ENCODE measurements at regions not wholly inside any gene's neighbourhood (a gene's known extent, or its start where the extent isn't known, plus 50 kb on each side); places are given as distances from the start of the nearest gene placed in this dataset.

- DNase-seq (ENCODE audit: low read depth) = no peak
Observed at GRCh38 chr1:82195245-82195644, 394.5 kb downstream of the ADGRL2 start.

GRCh38 chr1:82185084-82185483 is 384.4 kb downstream of the ADGRL2 start:
- no peak for DNase-seq (ENCODE audit: low read depth)

- DNase-seq (ENCODE audit: low read depth) = no peak
Observed at GRCh38 chr1:82181846-82182245, 381.1 kb downstream of the ADGRL2 start.

DNA sequence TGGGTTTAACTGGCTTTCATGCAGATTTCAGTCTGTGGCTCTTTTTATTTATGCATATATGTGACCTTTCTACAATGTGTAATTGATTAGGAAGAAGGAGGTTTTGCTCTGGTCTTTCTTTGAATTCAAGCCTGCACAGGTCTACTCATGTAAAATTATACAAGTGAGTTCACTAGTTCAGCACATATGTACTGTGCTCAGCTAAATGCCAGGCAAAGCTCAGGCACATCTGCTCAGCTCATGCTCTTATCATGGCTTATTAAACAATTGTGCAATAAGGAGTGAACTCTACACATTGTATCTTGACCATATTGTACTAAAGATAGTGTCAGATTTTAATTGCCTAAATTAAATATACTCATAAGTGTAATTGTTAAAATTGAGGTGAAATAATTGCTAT is 378.4 kb downstream of the ADGRL2 start:
- no peak for DNase-seq (ENCODE audit: low read depth)

DNA sequence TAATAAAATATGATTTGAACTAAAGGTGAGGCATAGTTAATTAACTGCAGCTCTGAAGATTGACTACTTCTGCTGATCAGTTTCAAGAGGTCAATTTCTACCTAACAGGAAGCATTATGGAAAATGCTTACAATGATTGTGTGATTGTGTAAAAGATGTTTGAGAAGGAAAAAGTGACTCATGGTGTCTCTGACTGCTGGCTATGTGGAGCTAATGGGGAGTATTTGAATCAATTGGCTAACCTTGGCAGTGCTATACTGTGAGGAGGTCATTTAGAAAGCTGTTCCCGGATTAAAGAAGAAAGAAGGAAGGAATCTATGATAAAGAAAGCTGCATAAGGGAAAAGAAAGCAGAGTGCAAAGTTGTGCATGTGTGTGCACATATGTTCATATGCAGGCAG is 376.5 kb downstream of the ADGRL2 start:
- DNase-seq (ENCODE audit: low read depth) = no peak

- DNase-seq (ENCODE audit: low read depth) = no peak
Observed at GRCh38 chr1:82171955-82172354, 371.2 kb downstream of the ADGRL2 start.

GRCh38 chr1:82168482-82168881 is 367.7 kb downstream of the ADGRL2 start:
- no peak for DNase-seq (ENCODE audit: low read depth)

GRCh38 chr1:82165304-82165703 is 364.6 kb downstream of the ADGRL2 start:
- DNase-seq (ENCODE audit: low read depth) = no peak

- DNase-seq (ENCODE audit: low read depth) = no peak
Observed at GRCh38 chr1:82162486-82163420, 362.0 kb downstream of the ADGRL2 start.

DNA sequence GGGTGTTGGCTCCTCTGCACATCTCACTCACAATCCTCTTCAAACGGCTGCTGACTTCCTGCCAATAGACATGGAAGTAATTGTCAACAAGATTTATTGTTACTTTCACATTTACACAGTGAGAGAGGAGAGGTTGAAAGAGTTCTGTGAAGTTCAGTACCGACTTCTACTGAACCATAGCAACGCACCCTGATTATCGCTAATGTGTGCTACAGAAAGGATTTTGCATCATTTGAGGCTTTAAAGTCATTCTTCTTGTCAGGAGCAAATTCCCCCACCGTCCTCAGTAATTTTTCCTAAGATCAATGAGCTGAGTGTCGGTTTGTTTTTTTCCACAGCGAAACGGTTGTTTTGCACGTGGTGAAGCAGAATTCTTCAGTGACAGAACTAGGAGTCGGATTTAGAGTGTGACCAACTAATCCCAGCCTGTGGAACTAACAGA is 361.0 kb downstream of the ADGRL2 start:
- DNase-seq (ENCODE audit: low read depth) = no peak

- DNase-seq (ENCODE audit: low read depth) = no peak
Observed at GRCh38 chr1:82160903-82161302, 360.2 kb downstream of the ADGRL2 start.

GRCh38 chr1:82160036-82160435 is 359.3 kb downstream of the ADGRL2 start:
- no peak for DNase-seq (ENCODE audit: low read depth)

DNA sequence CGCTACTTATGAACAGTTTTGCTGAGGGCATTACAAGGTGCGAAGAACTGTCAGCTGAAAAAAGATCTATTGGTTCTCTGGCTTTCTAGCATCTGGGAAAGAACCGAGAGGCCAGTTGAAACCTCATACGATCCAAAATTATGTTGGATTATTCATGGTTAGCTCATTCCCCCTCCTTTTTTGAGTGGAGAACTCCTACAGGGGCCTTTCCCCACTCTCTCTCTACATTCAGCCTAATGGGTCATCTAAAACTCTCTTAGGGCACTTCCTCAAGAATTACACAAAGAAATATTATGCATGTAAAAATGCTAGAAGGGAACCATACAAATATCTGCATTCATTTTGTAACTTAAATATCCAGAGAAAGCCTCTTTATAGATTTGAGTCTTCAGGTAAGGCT is 358.2 kb downstream of the ADGRL2 start:
- DNase-seq (ENCODE audit: low read depth) = no peak

- no peak for DNase-seq (ENCODE audit: low read depth)
Observed at GRCh38 chr1:82154219-82154970, 353.7 kb downstream of the ADGRL2 start.

DNA sequence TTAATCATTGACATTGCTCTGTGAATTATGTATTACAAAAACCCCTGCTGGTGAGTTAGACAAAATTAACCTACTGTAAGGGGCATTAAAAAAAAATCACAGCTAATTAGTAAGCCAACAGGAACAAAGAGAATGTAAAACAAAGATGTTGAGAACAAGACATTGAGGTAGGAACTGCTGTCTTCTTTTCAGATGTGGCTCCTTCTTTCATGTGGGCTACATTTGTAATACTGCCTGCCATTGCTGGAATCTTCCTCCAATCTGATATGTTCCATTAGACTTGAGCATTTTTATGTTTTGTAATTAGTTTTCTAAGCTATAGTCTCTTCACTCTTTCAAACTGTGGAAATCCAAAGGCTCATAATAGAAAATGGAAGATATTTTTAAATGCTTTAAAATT is 353.0 kb downstream of the ADGRL2 start:
- no peak for DNase-seq (ENCODE audit: low read depth)

DNA sequence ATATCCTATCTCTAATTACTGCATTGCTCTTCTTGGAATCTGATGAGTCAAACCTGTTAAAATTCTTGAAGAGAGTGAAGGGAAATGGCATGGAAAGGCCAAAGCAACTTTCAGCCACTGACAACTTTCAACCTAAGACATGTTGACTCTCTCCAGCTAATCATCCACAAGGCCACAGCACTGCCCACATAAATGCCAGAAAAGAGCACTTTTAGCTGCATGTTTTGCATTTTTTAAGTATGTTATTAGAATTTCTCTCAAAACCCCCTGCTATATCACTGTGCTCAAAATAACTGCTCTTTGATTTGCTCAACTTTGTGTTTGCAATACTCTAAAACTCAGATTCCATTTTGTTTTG is 352.5 kb downstream of the ADGRL2 start:
- DNase-seq (ENCODE audit: low read depth) = no peak

DNA sequence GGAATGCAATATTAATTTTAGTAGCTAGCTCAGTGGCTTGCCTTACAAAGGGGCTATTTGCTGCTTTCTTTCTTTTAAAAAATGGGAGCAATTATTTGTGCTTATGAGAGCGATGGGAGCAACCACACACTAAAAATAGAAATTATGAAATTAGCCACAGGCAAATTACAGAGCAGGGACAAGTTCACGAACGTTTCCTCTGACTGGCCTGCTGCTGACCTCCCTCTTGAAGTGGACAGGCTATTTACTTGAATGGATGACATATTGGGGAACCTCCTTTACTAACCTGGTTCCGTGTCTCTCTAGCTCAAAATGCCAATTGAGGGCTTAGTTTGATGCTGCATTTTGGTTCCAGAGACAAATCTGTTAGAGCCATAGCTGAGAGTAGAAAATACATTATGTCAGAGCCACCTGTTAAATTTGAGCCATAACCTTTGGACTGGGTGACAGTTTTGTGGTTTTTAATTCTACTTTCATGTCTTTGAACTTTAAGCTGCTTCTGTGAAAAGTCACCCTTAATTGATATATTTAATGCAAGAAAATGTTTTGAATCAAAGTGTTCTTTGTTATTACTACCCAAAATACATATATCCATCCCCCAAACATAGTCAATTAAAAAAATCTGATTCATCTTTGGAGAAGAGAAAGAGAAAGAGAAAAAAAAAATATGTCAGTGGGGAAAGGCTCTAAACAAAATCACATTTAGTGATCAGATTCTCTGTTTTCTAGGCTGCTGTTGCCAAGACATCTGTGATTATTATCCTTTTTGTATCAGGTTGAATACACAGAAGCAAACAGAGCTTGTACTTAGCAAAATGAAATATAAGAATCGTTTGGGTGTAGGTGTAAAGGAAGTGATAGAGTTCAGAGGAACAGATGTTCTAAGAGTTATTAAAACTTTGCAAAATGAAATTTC is 351.9 kb downstream of the ADGRL2 start:
- no peak for DNase-seq (ENCODE audit: low read depth)

DNA sequence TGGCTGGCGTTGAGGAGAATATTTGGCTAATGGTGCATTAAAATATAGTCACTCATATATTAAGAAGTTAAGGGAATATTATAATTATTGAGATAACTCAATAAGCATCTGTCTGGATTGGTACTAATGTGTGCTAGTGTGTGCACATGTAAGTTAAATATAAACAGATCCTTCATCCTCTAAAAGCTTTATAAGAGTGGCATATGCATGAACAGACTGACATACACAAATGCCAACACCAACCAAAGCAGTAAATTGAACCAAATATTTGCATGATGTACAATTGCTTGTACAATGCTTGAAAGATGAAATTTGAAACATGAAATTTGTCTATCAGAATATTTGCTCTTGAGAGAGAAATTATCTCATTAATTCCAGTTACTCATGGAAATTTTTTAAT is 344.9 kb downstream of the ADGRL2 start:
- DNase-seq (ENCODE audit: low read depth) = no peak

- DNase-seq (ENCODE audit: low read depth) = no peak
Observed at GRCh38 chr1:82143108-82143833, 342.5 kb downstream of the ADGRL2 start.

- no peak for DNase-seq (ENCODE audit: low read depth)
Observed at GRCh38 chr1:82141390-82141789, 340.7 kb downstream of the ADGRL2 start.

DNA sequence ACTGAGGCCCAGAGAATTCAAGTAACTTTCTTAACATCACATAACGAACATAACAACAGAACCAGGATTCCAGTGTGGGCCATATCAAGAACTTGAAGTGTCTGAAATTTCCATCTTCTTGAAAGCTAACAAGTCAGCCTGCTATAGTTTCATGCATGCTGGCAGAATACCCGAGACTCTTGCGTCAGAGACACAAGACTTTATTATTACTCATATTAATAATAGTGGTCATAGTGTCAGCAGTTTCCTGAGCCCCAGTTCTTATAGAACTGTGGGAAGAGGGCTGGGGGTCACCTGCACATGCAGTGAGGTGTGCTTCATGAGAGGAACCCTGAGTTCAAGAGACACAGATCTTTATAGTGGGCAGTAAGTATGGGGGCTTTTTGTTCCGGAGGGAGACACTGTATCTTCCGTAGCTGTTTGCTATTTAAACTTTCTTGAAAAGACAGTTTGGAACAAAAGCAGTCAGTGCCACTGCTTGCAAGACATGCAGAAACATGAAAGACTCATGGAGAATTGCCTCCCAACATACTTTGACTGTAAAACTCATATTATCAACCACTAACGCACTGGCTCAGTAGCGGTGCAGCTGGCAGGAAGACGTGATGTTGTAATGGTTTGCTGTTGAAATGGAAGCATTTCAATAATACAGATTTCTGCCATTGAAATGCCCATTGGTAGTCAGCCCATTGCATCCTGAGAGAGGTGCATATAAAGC is 339.2 kb downstream of the ADGRL2 start:
- DNase-seq (ENCODE audit: low read depth) = no peak

Measured in HS-27A (cell line).